RWPE2 (cell line): ENCODE measurements at regions not wholly inside any gene's neighbourhood (a gene's known extent, or its start where the extent isn't known, plus 50 kb on each side); places are given as distances from the start of the nearest gene placed in this dataset.

Source experiments
- ATAC-seq: fragments of 200-7000 bp; cut with Tn5 transposase; 3 replicates; pipeline ENCODE4 v1.9.1; 2021; ENCODE audit warnings: low read depth
- DNase-seq: peaks from one replicate; pipeline ENCODE4 v3.0.0-alpha.2; 2020; ENCODE audit warnings: low spot score
- H3K27ac ChIP-seq: fragments of 450-650 bp; 2 replicates; pipeline ENCODE4 v1.5.1; 2017; ENCODE audit warnings: mild to moderate bottlenecking; ENCODE audit not compliant: poor library complexity, severe bottlenecking
- H3K27me3 ChIP-seq: fragments of 250-450 bp; sonication (Bioruptor Pico); 2 replicates; pipeline ENCODE4 v1.5.1; 2021; ENCODE audit warnings: mild to moderate bottlenecking, moderate library complexity; ENCODE audit not compliant: insufficient read depth, poor library complexity, severe bottlenecking
- H3K36me3 ChIP-seq: fragments of 250-450 bp; sonication (Bioruptor Pico); 2 replicates; pipeline ENCODE4 v1.5.1; 2020; ENCODE audit warnings: low read depth, mild to moderate bottlenecking, moderate library complexity
- H3K4me1 ChIP-seq: fragments of 250-450 bp; sonication (Bioruptor Pico); 2 replicates; pipeline ENCODE4 v1.5.1; 2021; ENCODE audit warnings: mild to moderate bottlenecking, moderate library complexity; ENCODE audit not compliant: insufficient read depth, poor library complexity, severe bottlenecking
- H3K4me3 ChIP-seq: fragments of 250-450 bp; sonication (Bioruptor Pico); 2 replicates; pipeline ENCODE4 v1.5.1; 2021; ENCODE audit warnings: mild to moderate bottlenecking, moderate library complexity; ENCODE audit not compliant: severe bottlenecking
- H3K9me3 ChIP-seq: fragments of 250-450 bp; sonication (Bioruptor Pico); 2 replicates; pipeline ENCODE4 v1.5.1; 2021; ENCODE audit warnings: mild to moderate bottlenecking, moderate library complexity; ENCODE audit not compliant: severe bottlenecking
- TF ChIP-seq, protein P1 (sequence below): fragments of 450-650 bp; IDR thresholded peaks from one replicate; pipeline ENCODE4 v1.5.1; 2017; ENCODE audit warnings: mild to moderate bottlenecking, moderate library complexity; ENCODE audit not compliant: poor library complexity, severe bottlenecking

DNA sequence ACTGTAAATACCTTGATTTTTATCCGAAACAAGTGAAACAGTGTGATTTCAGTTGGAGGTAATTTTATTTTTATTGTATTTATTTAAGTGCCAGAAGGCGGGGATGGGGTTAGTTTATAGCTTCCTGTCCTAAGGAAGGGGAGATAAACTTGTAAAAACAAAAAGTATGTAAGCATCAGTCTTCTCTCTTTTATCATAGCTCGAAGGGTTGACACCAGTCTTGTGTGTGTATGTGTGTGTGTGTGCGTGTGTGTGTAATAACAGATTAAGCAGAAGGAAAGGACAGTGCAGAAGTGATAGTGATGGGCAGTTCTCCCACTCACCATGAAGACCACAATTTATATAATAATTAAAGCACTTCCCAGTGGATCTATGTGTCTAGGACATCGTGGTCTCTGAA is 793.3 kb downstream of the PLCL1 start:
- ATAC-seq (no peak), DNase-seq (no peak)
- Histone ChIP-seq H3K27me3 (no peaks in the 10 kb centered on the region), H3K9me3 (no peaks in the 10 kb centered on the region), H3K36me3 (no peaks in the 10 kb centered on the region), H3K4me3 (no peak overlapping the region), H3K4me1 (no peaks in the 10 kb centered on the region), H3K27ac (no peak overlapping the region)
- TF ChIP-seq, protein P1, sequence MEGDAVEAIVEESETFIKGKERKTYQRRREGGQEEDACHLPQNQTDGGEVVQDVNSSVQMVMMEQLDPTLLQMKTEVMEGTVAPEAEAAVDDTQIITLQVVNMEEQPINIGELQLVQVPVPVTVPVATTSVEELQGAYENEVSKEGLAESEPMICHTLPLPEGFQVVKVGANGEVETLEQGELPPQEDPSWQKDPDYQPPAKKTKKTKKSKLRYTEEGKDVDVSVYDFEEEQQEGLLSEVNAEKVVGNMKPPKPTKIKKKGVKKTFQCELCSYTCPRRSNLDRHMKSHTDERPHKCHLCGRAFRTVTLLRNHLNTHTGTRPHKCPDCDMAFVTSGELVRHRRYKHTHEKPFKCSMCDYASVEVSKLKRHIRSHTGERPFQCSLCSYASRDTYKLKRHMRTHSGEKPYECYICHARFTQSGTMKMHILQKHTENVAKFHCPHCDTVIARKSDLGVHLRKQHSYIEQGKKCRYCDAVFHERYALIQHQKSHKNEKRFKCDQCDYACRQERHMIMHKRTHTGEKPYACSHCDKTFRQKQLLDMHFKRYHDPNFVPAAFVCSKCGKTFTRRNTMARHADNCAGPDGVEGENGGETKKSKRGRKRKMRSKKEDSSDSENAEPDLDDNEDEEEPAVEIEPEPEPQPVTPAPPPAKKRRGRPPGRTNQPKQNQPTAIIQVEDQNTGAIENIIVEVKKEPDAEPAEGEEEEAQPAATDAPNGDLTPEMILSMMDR: no peak

DNA sequence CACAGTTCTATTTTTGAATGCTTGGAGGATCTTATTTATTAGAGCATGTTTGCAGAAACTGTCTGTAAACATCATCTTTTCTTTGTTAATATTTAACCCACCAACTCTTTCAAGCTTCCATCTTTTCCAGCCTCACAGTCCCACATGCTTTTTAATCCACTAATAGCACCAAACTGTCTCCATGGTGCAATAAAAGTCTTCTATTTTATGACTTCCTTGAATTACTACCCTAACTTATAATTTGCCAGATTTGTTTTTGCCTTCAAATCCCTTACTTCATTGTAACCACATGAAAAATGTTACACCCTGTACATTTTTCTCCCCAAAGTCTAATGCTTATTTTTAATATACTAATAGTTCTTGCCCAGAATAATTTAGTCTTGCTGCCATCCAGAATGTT is 792.6 kb downstream of the PLCL1 start:
- DNase-seq: no peak
- TF ChIP-seq, protein P1: no peak
- Histone ChIP-seq H3K27me3 (no peaks in the 10 kb centered on the region), H3K36me3 (no peaks in the 10 kb centered on the region), H3K4me3 (no peak overlapping the region), H3K27ac (no peak overlapping the region), H3K4me1 (no peaks in the 10 kb centered on the region), H3K9me3 (no peaks in the 10 kb centered on the region)
- ATAC-seq: no peak

DNA sequence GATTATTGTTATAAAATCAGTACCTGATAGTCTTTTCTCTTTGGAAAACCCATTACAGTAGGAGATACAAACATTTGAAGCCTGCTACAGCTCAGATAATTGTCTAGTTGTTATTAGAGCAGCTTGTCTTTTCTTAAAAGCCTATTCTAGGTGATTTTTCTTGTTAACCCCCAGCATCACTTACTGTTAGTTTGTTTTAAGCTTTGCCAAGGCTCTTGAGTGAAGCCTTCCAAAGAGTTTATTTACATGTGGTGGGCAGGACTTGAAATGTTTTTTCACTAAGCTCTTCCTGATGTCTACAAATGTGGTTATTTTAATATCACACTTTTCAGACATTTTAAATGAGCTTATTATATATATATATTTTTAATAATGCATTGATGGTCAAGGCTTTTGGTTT is 791.3 kb downstream of the PLCL1 start:
- H3K27me3 ChIP-seq: no peaks in the 10 kb centered on the region
- no peak for DNase-seq
- ATAC-seq: no peak
- no peak overlapping the region for H3K27ac ChIP-seq
- TF ChIP-seq, protein P1: no peak
- no peaks in the 10 kb centered on the region for H3K9me3 ChIP-seq
- H3K36me3 ChIP-seq: no peaks in the 10 kb centered on the region
- no peak overlapping the region for H3K4me3 ChIP-seq
- H3K4me1 ChIP-seq: no peaks in the 10 kb centered on the region

DNA sequence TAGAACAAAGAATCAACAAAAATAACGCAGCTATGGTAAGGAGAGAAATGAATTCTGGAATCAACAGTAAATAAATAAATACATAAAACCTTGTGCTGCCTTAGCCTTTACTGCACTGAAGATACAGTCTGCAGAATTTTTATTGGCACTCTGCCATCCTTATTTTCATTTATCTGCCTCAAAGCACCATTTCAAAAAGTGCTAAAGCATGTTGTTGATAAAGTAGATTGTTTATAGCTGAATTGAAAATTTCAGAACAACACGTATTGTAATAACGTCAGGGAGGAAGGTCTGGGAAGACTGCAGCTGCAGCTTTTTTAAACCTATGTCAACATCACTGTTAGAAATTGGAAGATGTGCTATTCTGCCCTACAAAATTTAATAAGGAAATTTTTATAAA is 787.2 kb downstream of the PLCL1 start:
- H3K9me3 ChIP-seq: no peaks in the 10 kb centered on the region
- H3K36me3 ChIP-seq: no peaks in the 10 kb centered on the region
- DNase-seq (no peak), ATAC-seq (no peak)
- TF ChIP-seq, protein P1: no peak
- no peak overlapping the region for H3K4me3 ChIP-seq
- H3K4me1 ChIP-seq: no peaks in the 10 kb centered on the region
- H3K27me3 ChIP-seq: no peaks in the 10 kb centered on the region
- no peak overlapping the region for H3K27ac ChIP-seq

DNA sequence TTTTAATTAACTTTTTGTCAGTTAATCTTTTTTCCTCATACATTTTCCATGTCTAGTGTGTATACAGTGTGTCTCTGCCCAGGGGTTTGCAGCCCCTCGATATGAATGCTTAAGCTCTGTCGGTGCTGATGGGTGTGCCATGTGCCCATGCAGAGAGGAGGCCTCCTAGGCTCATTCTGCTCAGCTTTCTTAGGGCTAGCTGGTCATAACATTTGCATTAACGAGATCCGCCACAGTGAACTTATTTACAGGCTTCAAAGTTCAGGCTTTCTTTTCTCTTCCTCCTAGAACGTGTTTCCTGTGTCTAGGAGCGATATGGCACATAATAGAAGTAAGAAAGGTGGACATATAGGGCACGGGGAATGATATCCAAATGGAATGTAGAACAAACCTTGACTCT is 783.3 kb downstream of the PLCL1 start:
- H3K36me3 ChIP-seq: no peaks in the 10 kb centered on the region
- DNase-seq: no peak
- H3K27me3 ChIP-seq: no peaks in the 10 kb centered on the region
- no peak overlapping the region for H3K4me3 ChIP-seq
- ATAC-seq: no peak
- no peaks in the 10 kb centered on the region for H3K9me3 ChIP-seq
- no peak overlapping the region for H3K27ac ChIP-seq
- TF ChIP-seq, protein P1: no peak
- H3K4me1 ChIP-seq: no peaks in the 10 kb centered on the region
